ENCODE measurements at regions not wholly inside any gene's neighbourhood (a gene's known extent, or its start where the extent isn't known, plus 50 kb on each side); places are given as distances from the start of the nearest gene placed in this dataset.

- DNase-seq (ENCODE audit: low spot score): no peak
- in situ Hi-C loops (cut with HindIII; ENCODE audit: low sequenced_read_pairs): no loop called here
These were observed 493.6 kb upstream of the ADAMTS9 start for GRCh38 chr3:65181391-65181871.

- no peak for DNase-seq (ENCODE audit: low spot score)
- in situ Hi-C loops (cut with HindIII; ENCODE audit: low sequenced_read_pairs): no loop called here
These were observed 490.9 kb upstream of the ADAMTS9 start for GRCh38 chr3:65178703-65179102.

- in situ Hi-C loops (cut with HindIII; ENCODE audit: low sequenced_read_pairs): no loop called here
- DNase-seq (ENCODE audit: low spot score): no peak
These were observed 490.2 kb upstream of the ADAMTS9 start for GRCh38 chr3:65177960-65178376.

- in situ Hi-C loops (cut with HindIII; ENCODE audit: low sequenced_read_pairs): no loop called here
These were observed 486.9 kb upstream of the ADAMTS9 start for GRCh38 chr3:65174713-65175112.

GRCh38 chr3:65173841-65174240, 486.0 kb upstream of the ADAMTS9 start:
- in situ Hi-C loops (cut with HindIII; ENCODE audit: low sequenced_read_pairs): no loop called here
- no peak for DNase-seq (ENCODE audit: low spot score)

More at GRCh38 chr3:65174713-65175112, 486.9 kb upstream of the ADAMTS9 start:
- no peak for DNase-seq (ENCODE audit: low spot score)

- no peak for DNase-seq (ENCODE audit: low spot score)
- in situ Hi-C loops (cut with HindIII; ENCODE audit: low sequenced_read_pairs): no loop called here
These were observed 484.4 kb upstream of the ADAMTS9 start for GRCh38 chr3:65172209-65172608.

GRCh38 chr3:65170390-65171042, 482.7 kb upstream of the ADAMTS9 start:
- in situ Hi-C loops (cut with HindIII; ENCODE audit: low sequenced_read_pairs): no loop called here

GRCh38 chr3:65169961-65170360, 482.2 kb upstream of the ADAMTS9 start:
- in situ Hi-C loops (cut with HindIII; ENCODE audit: low sequenced_read_pairs): no loop called here

More at GRCh38 chr3:65170390-65171042, 482.7 kb upstream of the ADAMTS9 start:
- peak; percentile 8 for DNase-seq (ENCODE audit: low spot score)

GRCh38 chr3:65168547-65168946, 480.7 kb upstream of the ADAMTS9 start:
- no peak for DNase-seq (ENCODE audit: low spot score)
- in situ Hi-C loops (cut with HindIII; ENCODE audit: low sequenced_read_pairs): no loop called here

More at GRCh38 chr3:65169961-65170360, 482.2 kb upstream of the ADAMTS9 start:
- DNase-seq (ENCODE audit: low spot score): no peak

- DNase-seq (ENCODE audit: low spot score): no peak
- in situ Hi-C loops (cut with HindIII; ENCODE audit: low sequenced_read_pairs): no loop called here
These were observed 478.7 kb upstream of the ADAMTS9 start for GRCh38 chr3:65166531-65166930.

GRCh38 chr3:65158023-65158422, 470.2 kb upstream of the ADAMTS9 start:
- no peak for DNase-seq (ENCODE audit: low spot score)
- in situ Hi-C loops (cut with HindIII; ENCODE audit: low sequenced_read_pairs): no loop called here

- in situ Hi-C loops (cut with HindIII; ENCODE audit: low sequenced_read_pairs): no loop called here
- no peak for DNase-seq (ENCODE audit: low spot score)
These were observed 466.2 kb upstream of the ADAMTS9 start for GRCh38 chr3:65153850-65154512.

- in situ Hi-C loops (cut with HindIII; ENCODE audit: low sequenced_read_pairs): no loop called here
- DNase-seq (ENCODE audit: low spot score): no peak
These were observed 463.9 kb upstream of the ADAMTS9 start for GRCh38 chr3:65151666-65152065.

GRCh38 chr3:65149877-65150276, 462.1 kb upstream of the ADAMTS9 start:
- in situ Hi-C loops (cut with HindIII; ENCODE audit: low sequenced_read_pairs): no loop called here
- no peak for DNase-seq (ENCODE audit: low spot score)

GRCh38 chr3:65148687-65149086, 460.9 kb upstream of the ADAMTS9 start:
- in situ Hi-C loops (cut with HindIII; ENCODE audit: low sequenced_read_pairs): no loop called here
- no peak for DNase-seq (ENCODE audit: low spot score)

GRCh38 chr3:65146179-65146578, 458.4 kb upstream of the ADAMTS9 start:
- in situ Hi-C loops (cut with HindIII; ENCODE audit: low sequenced_read_pairs): no loop called here
- DNase-seq (ENCODE audit: low spot score): no peak

- no peak for DNase-seq (ENCODE audit: low spot score)
- in situ Hi-C loops (cut with HindIII; ENCODE audit: low sequenced_read_pairs): no loop called here
These were observed 457.9 kb upstream of the ADAMTS9 start for GRCh38 chr3:65145680-65146079.

- DNase-seq (ENCODE audit: low spot score): no peak
- in situ Hi-C loops (cut with HindIII; ENCODE audit: low sequenced_read_pairs): no loop called here
These were observed 457.1 kb upstream of the ADAMTS9 start for GRCh38 chr3:65144791-65145351.

GRCh38 chr3:65142456-65142855, 454.7 kb upstream of the ADAMTS9 start:
- DNase-seq (ENCODE audit: low spot score): no peak

GRCh38 chr3:65138556-65138955, 450.8 kb upstream of the ADAMTS9 start:
- DNase-seq (ENCODE audit: low spot score): no peak
- in situ Hi-C loops (cut with HindIII; ENCODE audit: low sequenced_read_pairs): no loop called here

More at GRCh38 chr3:65142456-65142855, 454.7 kb upstream of the ADAMTS9 start:
- in situ Hi-C loops (cut with HindIII; ENCODE audit: low sequenced_read_pairs): no loop called here

Data from G401 (cell line).